ENCODE measurements at regions not wholly inside any gene's neighbourhood (a gene's known extent, or its start where the extent isn't known, plus 50 kb on each side); places are given as distances from the start of the nearest gene placed in this dataset.

DNA sequence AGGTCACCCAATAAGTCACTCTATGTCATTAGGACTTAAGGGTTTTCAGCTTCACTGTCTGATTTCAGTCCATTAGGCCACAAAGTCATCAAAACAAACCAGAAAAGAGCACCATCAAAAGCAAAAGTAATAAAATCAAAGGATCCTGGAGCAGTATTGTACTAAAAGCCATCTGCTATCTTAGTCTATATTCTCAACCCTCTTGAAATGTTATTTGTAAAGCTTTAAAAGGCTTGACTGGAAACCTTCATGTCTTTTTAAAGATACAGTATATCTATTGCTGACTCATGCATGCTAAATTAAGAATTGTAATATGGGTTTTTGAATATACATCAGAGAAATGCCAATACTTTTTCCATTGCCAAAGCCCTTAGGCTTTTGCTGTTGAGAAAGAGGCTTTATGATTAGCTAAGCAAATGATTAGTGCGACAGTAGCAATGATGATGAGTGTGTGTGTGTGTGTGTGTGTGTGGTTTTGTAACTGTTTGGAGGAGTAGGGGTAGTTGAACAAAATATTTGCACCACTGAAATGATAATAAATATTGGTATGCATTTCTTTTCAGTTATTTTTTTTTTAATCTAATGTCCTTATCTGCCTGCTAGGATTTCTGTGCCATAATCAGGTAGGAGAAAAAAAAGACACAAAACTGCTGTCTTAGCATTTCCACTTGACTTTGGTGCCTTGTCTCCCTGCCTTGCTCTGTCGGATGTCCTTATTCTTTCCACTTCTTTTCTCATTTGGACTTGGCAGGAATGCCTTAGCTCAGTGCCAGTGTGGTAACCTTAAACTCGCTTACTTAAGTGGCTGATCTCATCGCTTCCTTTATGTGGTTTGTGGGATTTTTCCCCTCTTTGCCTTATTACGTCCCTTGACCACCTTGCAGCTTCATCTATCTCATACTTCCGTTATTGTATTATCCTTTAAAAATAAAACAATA is 119.7 kb downstream of the PCDH7 start:
- TF ChIP-seq, protein P1, sequence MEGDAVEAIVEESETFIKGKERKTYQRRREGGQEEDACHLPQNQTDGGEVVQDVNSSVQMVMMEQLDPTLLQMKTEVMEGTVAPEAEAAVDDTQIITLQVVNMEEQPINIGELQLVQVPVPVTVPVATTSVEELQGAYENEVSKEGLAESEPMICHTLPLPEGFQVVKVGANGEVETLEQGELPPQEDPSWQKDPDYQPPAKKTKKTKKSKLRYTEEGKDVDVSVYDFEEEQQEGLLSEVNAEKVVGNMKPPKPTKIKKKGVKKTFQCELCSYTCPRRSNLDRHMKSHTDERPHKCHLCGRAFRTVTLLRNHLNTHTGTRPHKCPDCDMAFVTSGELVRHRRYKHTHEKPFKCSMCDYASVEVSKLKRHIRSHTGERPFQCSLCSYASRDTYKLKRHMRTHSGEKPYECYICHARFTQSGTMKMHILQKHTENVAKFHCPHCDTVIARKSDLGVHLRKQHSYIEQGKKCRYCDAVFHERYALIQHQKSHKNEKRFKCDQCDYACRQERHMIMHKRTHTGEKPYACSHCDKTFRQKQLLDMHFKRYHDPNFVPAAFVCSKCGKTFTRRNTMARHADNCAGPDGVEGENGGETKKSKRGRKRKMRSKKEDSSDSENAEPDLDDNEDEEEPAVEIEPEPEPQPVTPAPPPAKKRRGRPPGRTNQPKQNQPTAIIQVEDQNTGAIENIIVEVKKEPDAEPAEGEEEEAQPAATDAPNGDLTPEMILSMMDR (IDR thresholded peaks at IDR 0.05), result no peak
- TF ChIP-seq POLR2A (IDR thresholded peaks at IDR 0.05), result no peak
